CD14-positive monocyte (primary cell): ENCODE measurements at regions not wholly inside any gene's neighbourhood (a gene's known extent, or its start where the extent isn't known, plus 50 kb on each side); places are given as distances from the start of the nearest gene placed in this dataset.
"Not testable (repeated sequence)": the region's sequence is repeated elsewhere in the genome, so short reads cannot be mapped to it uniquely, and the experiment has no call there.

Experiments used
- DNase-seq, 3 donors: peaks; one replicate each; pipeline ENCODE4 v3.0.0-alpha.2; 2011 to 2022
- H2AFZ ChIP-seq: 2 replicates; pipeline ENCODE4 v1.6.0; 2012; ENCODE audit warnings: mild to moderate bottlenecking, low read depth, low read length, inconsistent platforms; ENCODE audit not compliant: insufficient read depth, poor library complexity, severe bottlenecking
- H3K27ac ChIP-seq, 2 donors: 1 replicate in 1 of 2; 2 replicates in 1 of 2; pipeline ENCODE4 v1.5.1; 2012 to 2013; ENCODE audit warnings: low read length in 2 of 2, control low read depth in 1 of 2, inconsistent platforms in 1 of 2, low read depth in 1 of 2, mild to moderate bottlenecking in 1 of 2
- H3K27me3 ChIP-seq, 2 donors: one replicate each; pipeline versions ENCODE4 v1.6.0 to v1.6.1; 2011 to 2013; ENCODE audit warnings: low read length in 2 of 2; ENCODE audit not compliant: control insufficient read depth in 2 of 2, insufficient read depth in 2 of 2
- H3K36me3 ChIP-seq, 2 donors: replicated peaks in 1 of 2; 1 replicate in 1 of 2; 2 replicates in 1 of 2; pipeline versions ENCODE4 v1.5.1 to v1.6.1; 2012 to 2013; ENCODE audit warnings: low read length in 2 of 2, control low read depth in 1 of 2, inconsistent platforms in 1 of 2, mild to moderate bottlenecking in 1 of 2; ENCODE audit not compliant: insufficient read depth in 2 of 2, control insufficient read depth in 1 of 2
- H3K4me1 ChIP-seq, 2 donors: 1 replicate in 1 of 2; 2 replicates in 1 of 2; pipeline versions ENCODE4 v1.5.1 to v1.6.1; 2012 to 2013; ENCODE audit warnings: low read length in 2 of 2, control low read depth in 1 of 2, inconsistent platforms in 1 of 2, mild to moderate bottlenecking in 1 of 2, moderate library complexity in 1 of 2; ENCODE audit not compliant: insufficient read depth in 2 of 2, control insufficient read depth in 1 of 2
- H3K4me2 ChIP-seq: replicated peaks from 2 replicates; pipeline ENCODE3; 2012; ENCODE audit warnings: low read length, moderate library complexity, mild to moderate bottlenecking; ENCODE audit not compliant: poor library complexity, severe bottlenecking; ENCODE audit errors: extremely low read depth
- H3K4me3 ChIP-seq, 3 experiments: fragments of 200-600 bp in 1 of 3; sonication (generic) in 1 of 3; replicated peaks in 1 of 3; 1 replicate in 2 of 3; 2 replicates in 1 of 3; pipeline ENCODE4 v1.5.1; 2011 to 2013; ENCODE audit warnings: low read length in 3 of 3, mild to moderate bottlenecking in 3 of 3, control low read depth in 2 of 3, low read depth in 2 of 3, inconsistent platforms in 1 of 3, moderate library complexity in 1 of 3
- H3K79me2 ChIP-seq: 2 replicates; pipeline ENCODE4 v1.6.0; 2012; ENCODE audit warnings: mild to moderate bottlenecking, control low read depth, inconsistent platforms, low read length, moderate library complexity; ENCODE audit not compliant: insufficient read depth
- H3K9ac ChIP-seq: 2 replicates; pipeline ENCODE4 v1.6.0; 2017; ENCODE audit warnings: low read length, mild to moderate bottlenecking; ENCODE audit not compliant: insufficient read depth, poor library complexity, severe bottlenecking
- H3K9me3 ChIP-seq, 2 donors: replicated peaks in 1 of 2; 1 replicate in 1 of 2; 2 replicates in 1 of 2; pipeline versions ENCODE4 v1.5.1 to v1.6.1; 2012 to 2013; ENCODE audit warnings: low read length in 2 of 2, control low read depth in 1 of 2; ENCODE audit not compliant: control insufficient read depth in 1 of 2, insufficient read depth in 1 of 2
- H4K20me1 ChIP-seq: 2 replicates; pipeline ENCODE4 v1.6.0; 2012; ENCODE audit warnings: mild to moderate bottlenecking, low read length, control low read depth, moderate library complexity; ENCODE audit not compliant: insufficient read depth
- H3K27ac Mint-ChIP-seq, 7 donors: one replicate each; pipeline ENCODE4 v1.8.0; 2020; ENCODE audit warnings: mild to moderate bottlenecking in 7 of 7, mixed read lengths in 7 of 7, moderate library complexity in 6 of 7, inconsistent platforms in 2 of 7
- H3K27me3 Mint-ChIP-seq, 3 donors: one replicate each; pipeline ENCODE4 v1.8.0; 2021 to 2022; ENCODE audit warnings: low read depth in 3 of 3, mild to moderate bottlenecking in 3 of 3, mixed read lengths in 3 of 3, moderate library complexity in 3 of 3, inconsistent platforms in 1 of 3
- H3K36me3 Mint-ChIP-seq, 2 donors: one replicate each; pipeline ENCODE4 v1.8.0; 2020; ENCODE audit warnings: mixed read lengths in 2 of 2, inconsistent platforms in 1 of 2, mild to moderate bottlenecking in 1 of 2
- H3K4me1 Mint-ChIP-seq: one replicate; pipeline ENCODE4 v1.8.0; 2020; ENCODE audit warnings: mild to moderate bottlenecking, mixed read lengths
- H3K4me3 Mint-ChIP-seq, 2 donors: one replicate each; pipeline ENCODE4 v1.8.0; 2020; ENCODE audit warnings: mild to moderate bottlenecking in 2 of 2, mixed read lengths in 2 of 2, moderate library complexity in 1 of 2
- H3K9me3 Mint-ChIP-seq, 7 donors: one replicate each; pipeline ENCODE4 v1.8.0; 2020 to 2022; ENCODE audit warnings: mixed read lengths in 7 of 7, mild to moderate bottlenecking in 6 of 7, moderate library complexity in 6 of 7, inconsistent platforms in 2 of 7
- CTCF ChIP-seq: fragments of 200-600 bp; IDR thresholded peaks from one replicate; pipeline ENCODE4 v1.8.0; 2022; ENCODE audit warnings: antibody characterized with exemption, mild to moderate bottlenecking
- WGBS: methylation state at CpG from one replicate; pipeline ENCODE4 v1.1.5; 2013; ENCODE audit warnings: missing lambda C conversion rate; ENCODE audit not compliant: insufficient coverage; 5-methylcytosine and 5-hydroxymethylcytosine counted together
- intact Hi-C, 2 donors: fragments of 100-400 bp; cut with micrococcal nuclease; formaldehyde crosslinking; loops; one replicate each; pipeline versions ENCODE4 v1.15.0 to v1.15.1; 2023

DNA sequence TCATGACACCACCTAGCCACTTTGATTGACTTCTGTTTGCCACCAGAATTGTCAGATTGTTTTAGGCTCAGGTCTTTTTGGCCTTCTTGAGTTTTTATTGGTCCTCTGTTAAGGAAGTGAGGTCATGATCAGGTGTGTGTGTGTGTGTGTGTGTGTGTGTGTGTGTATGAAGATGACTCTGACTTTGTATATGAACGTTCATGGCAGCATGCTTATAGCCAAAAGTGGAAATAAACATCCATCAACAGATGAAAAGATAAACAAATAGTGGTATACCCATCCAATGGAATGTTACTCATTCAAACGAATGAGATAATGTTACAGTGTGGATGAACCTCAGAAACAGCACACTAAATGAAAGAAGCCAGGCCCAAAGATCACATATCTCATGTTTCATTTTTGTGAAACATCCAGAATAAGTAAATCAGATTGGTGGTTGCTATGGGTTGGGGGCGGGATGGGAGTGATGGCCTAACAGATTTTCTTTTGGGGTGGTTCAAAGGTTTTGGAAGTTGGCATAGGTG, 258.6 kb downstream of the KTN1 start:
- Histone ChIP-seq H3K9ac (no peak overlapping the region), H3K4me3 (no peak overlapping the region), H3K27me3 (no peaks in the 10 kb centered on the region), H4K20me1 (no peaks in the 10 kb centered on the region), H3K79me2 (no peaks in the 10 kb centered on the region), H3K4me1 (no peaks in the 10 kb centered on the region), H3K36me3 (no peaks in the 10 kb centered on the region), H3K9me3 (no peaks in the 10 kb centered on the region), H3K27ac (no peak overlapping the region), H3K4me2 (no peak overlapping the region), H2AFZ (no peak overlapping the region)
- Mint-ChIP-seq H3K4me1 (no peaks in the 10 kb centered on the region), H3K27ac (no peak overlapping the region), H3K4me3 (no peak overlapping the region), H3K27me3 (no peaks in the 10 kb centered on the region), H3K36me3 (no peaks in the 10 kb centered on the region), H3K9me3 (peaks cover 0 to 10% (median 2%) of the 10 kb centered on the region in 7 donors)
- TF ChIP-seq CTCF: no peak
- WGBS: no CpG with 5 or more reads among the region's 3 CpGs
- intact Hi-C loops: no loop called here
- DNase-seq: no peak

- intact Hi-C loops, H3K4me3 ChIP-seq, H3K27me3 Mint-ChIP-seq, H2AFZ ChIP-seq, H3K9ac ChIP-seq, H3K9me3 ChIP-seq, H3K36me3 ChIP-seq, DNase-seq, H3K4me3 Mint-ChIP-seq, H3K4me2 ChIP-seq, H3K4me1 ChIP-seq, H3K4me1 Mint-ChIP-seq, H3K9me3 Mint-ChIP-seq, H3K27ac ChIP-seq, H3K27ac Mint-ChIP-seq, H3K36me3 Mint-ChIP-seq, H3K27me3 ChIP-seq, H3K79me2 ChIP-seq, H4K20me1 ChIP-seq: not testable (repeated sequence)
- WGBS: 92% methylated on average over 21 of the region's 41 CpGs
These were observed 259.4 kb downstream of the KTN1 start for GRCh38 chr14:55839301-55839947.
